ENCODE measurements at regions not wholly inside any gene's neighbourhood (a gene's known extent, or its start where the extent isn't known, plus 50 kb on each side); places are given as distances from the start of the nearest gene placed in this dataset.

DNA sequence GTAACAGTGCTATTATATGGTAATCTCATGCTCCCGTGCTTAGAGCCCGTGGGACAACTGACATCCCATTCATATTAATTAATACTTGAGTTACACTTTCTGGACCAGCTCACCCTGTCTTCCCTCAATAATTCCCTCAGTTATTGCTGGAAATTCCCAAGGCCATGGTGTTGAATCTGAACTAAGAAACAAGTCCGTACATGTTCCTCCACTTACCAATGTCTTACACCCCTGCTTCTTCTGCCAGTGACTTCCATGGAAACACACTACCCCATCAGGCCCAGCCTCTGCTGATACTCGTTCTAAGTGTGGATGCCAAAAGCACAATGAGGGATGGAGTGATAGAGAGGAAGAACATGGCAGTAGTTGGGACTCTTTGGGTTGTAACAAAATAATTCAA lies 193.7 kb downstream of the RND3 start:
- H3K9me3 ChIP-seq (ENCODE audit: control insufficient read depth, low read depth, low read length) = no peaks in the 10 kb centered on the region
- no peaks in the 10 kb centered on the region for H3K9me1 ChIP-seq (ENCODE audit: control insufficient read depth, extremely low read depth, insufficient read depth, low read length)
- H3K79me2 ChIP-seq (ENCODE audit: control insufficient read depth, insufficient read depth, low read length) = no peaks in the 10 kb centered on the region
- peak overlapping the region; percentile 69 for H2AFZ ChIP-seq (ENCODE audit: control insufficient read depth, low read length)
- peaks cover 9% of the 10 kb centered on the region for H3K4me1 ChIP-seq (ENCODE audit: control insufficient read depth, extremely low read depth, insufficient read depth, low read length)
- no peaks in the 10 kb centered on the region for H4K20me1 ChIP-seq (ENCODE audit: control insufficient read depth, extremely low read depth, insufficient read depth, low read length)
- H3K27ac ChIP-seq (ENCODE audit: control insufficient read depth, insufficient read depth, low read length) = no peak overlapping the region
- H3K9ac ChIP-seq (ENCODE audit: control insufficient read depth, extremely low read depth, insufficient read depth, low read length) = no peak overlapping the region
- H3K36me3 ChIP-seq (ENCODE audit: control insufficient read depth in 2 of 2, extremely low read depth in 1 of 2, insufficient read depth in 2 of 2, low read length in 2 of 2) = no peaks in the 10 kb centered on the region
- no peaks in the 10 kb centered on the region for H3K27me3 ChIP-seq (ENCODE audit: control insufficient read depth, extremely low read depth, insufficient read depth, low read length)
- TF ChIP-seq EZH2 (IDR thresholded peaks at IDR 0.05; ENCODE audit: low read length) = no peak
- TF ChIP-seq, protein P1, sequence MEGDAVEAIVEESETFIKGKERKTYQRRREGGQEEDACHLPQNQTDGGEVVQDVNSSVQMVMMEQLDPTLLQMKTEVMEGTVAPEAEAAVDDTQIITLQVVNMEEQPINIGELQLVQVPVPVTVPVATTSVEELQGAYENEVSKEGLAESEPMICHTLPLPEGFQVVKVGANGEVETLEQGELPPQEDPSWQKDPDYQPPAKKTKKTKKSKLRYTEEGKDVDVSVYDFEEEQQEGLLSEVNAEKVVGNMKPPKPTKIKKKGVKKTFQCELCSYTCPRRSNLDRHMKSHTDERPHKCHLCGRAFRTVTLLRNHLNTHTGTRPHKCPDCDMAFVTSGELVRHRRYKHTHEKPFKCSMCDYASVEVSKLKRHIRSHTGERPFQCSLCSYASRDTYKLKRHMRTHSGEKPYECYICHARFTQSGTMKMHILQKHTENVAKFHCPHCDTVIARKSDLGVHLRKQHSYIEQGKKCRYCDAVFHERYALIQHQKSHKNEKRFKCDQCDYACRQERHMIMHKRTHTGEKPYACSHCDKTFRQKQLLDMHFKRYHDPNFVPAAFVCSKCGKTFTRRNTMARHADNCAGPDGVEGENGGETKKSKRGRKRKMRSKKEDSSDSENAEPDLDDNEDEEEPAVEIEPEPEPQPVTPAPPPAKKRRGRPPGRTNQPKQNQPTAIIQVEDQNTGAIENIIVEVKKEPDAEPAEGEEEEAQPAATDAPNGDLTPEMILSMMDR (optimal IDR thresholded peaks at IDR 0.05 in 1 of 3, IDR thresholded peaks at IDR 0.05 in 1 of 3, conservative IDR thresholded peaks at IDR 0.05 in 1 of 3; ENCODE audit: extremely low read depth in 1 of 3, insufficient read depth in 2 of 3, low read length in 3 of 3) = no peak
- H3K4me3 ChIP-seq (ENCODE audit: control insufficient read depth in 2 of 3, extremely low read depth in 1 of 3, insufficient read depth in 2 of 3, low read depth in 1 of 3, low read length in 3 of 3) = no peak overlapping the region
- dilution Hi-C loops (cut with MboI; ENCODE audit: extremely low pct_ligation_motif_present, low sequenced_read_pairs) = no loop called here
- FAIRE-seq (peak; percentile 85), DNase-seq (ENCODE audit: low read depth, low spot score) (no peak)
- peak overlapping the region; percentile 52 for H3K4me2 ChIP-seq (ENCODE audit: control insufficient read depth, extremely low read depth, insufficient read depth, low read depth, low read length)

DNA sequence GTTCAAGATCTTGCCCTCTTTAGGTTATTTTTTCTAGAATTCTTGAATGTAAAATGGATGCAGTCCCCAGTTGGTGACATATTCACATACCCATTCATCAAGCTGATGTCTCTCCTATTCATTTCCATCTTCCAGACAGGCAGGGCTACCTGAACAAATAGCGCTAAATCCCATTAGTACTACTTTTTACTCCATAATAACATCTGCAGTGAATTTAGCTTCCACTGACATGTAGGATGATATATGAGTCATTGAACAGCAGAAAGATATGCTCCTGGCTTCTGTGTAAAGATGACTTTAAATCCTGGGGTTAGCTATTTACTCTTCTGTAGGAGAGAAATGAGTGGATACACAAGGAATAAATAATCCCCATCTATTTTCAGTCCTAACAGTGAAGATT lies 194.7 kb downstream of the RND3 start:
- H3K4me2 ChIP-seq (ENCODE audit: control insufficient read depth, extremely low read depth, insufficient read depth, low read depth, low read length) = no peak overlapping the region
- no peaks in the 10 kb centered on the region for H4K20me1 ChIP-seq (ENCODE audit: control insufficient read depth, extremely low read depth, insufficient read depth, low read length)
- DNase-seq (ENCODE audit: low read depth, low spot score) = no peak
- H3K4me1 ChIP-seq (ENCODE audit: control insufficient read depth, extremely low read depth, insufficient read depth, low read length) = peaks cover 9% of the 10 kb centered on the region
- no peak for TF ChIP-seq EZH2 (IDR thresholded peaks at IDR 0.05; ENCODE audit: low read length)
- TF ChIP-seq, protein P1 (optimal IDR thresholded peaks at IDR 0.05 in 1 of 3, IDR thresholded peaks at IDR 0.05 in 1 of 3, conservative IDR thresholded peaks at IDR 0.05 in 1 of 3; ENCODE audit: extremely low read depth in 1 of 3, insufficient read depth in 2 of 3, low read length in 3 of 3) = no peak
- H3K79me2 ChIP-seq (ENCODE audit: control insufficient read depth, insufficient read depth, low read length) = no peaks in the 10 kb centered on the region
- H3K9me3 ChIP-seq (ENCODE audit: control insufficient read depth, low read depth, low read length) = no peaks in the 10 kb centered on the region
- H3K27me3 ChIP-seq (ENCODE audit: control insufficient read depth, extremely low read depth, insufficient read depth, low read length) = no peaks in the 10 kb centered on the region
- no peaks in the 10 kb centered on the region for H3K9me1 ChIP-seq (ENCODE audit: control insufficient read depth, extremely low read depth, insufficient read depth, low read length)
- H3K36me3 ChIP-seq (ENCODE audit: control insufficient read depth in 2 of 2, extremely low read depth in 1 of 2, insufficient read depth in 2 of 2, low read length in 2 of 2) = no peaks in the 10 kb centered on the region
- dilution Hi-C loops (cut with MboI; ENCODE audit: extremely low pct_ligation_motif_present, low sequenced_read_pairs) = no loop called here
- H3K9ac ChIP-seq (ENCODE audit: control insufficient read depth, extremely low read depth, insufficient read depth, low read length) = no peak overlapping the region
- peak; percentile 46 for FAIRE-seq
- H3K4me3 ChIP-seq (ENCODE audit: control insufficient read depth in 2 of 3, extremely low read depth in 1 of 3, insufficient read depth in 2 of 3, low read depth in 1 of 3, low read length in 3 of 3) = no peak overlapping the region
- H3K27ac ChIP-seq (ENCODE audit: control insufficient read depth, insufficient read depth, low read length) = no peak overlapping the region
- H2AFZ ChIP-seq (ENCODE audit: control insufficient read depth, low read length) = peak overlapping the region; percentile 56

Measured in keratinocyte (primary cell).